HG03135 (cell line): ENCODE measurements at regions not wholly inside any gene's neighbourhood (a gene's known extent, or its start where the extent isn't known, plus 50 kb on each side); places are given as distances from the start of the nearest gene placed in this dataset.
"Not testable (repeated sequence)": the region's sequence is repeated elsewhere in the genome, so short reads cannot be mapped to it uniquely, and the experiment has no call there.

ENCODE experiments used
- ATAC-seq: cut with Tn5 transposase; IDR thresholded peaks from one replicate; pipeline ENCODE4 v1.9.1; 2021; ENCODE audit warnings: mild to moderate bottlenecking, moderate library complexity; ENCODE audit not compliant: unreplicated experiment

GRCh38 chrX:23458957-23459356 lies 124.3 kb downstream of the PTCHD1 start:
- not testable (repeated sequence) for ATAC-seq

- no peak for ATAC-seq
Observed at GRCh38 chrX:23465105-23465791, 130.6 kb downstream of the PTCHD1 start.

- no peak for ATAC-seq
Observed at GRCh38 chrX:23465985-23466384, 131.3 kb downstream of the PTCHD1 start.

- no peak for ATAC-seq
Observed at GRCh38 chrX:23478056-23478455, 143.4 kb downstream of the PTCHD1 start.

- no peak for ATAC-seq
Observed at GRCh38 chrX:23478561-23478960, 143.9 kb downstream of the PTCHD1 start.

GRCh38 chrX:23482561-23482960 lies 147.9 kb downstream of the PTCHD1 start:
- ATAC-seq: no peak

GRCh38 chrX:23483396-23483795 lies 148.7 kb downstream of the PTCHD1 start:
- ATAC-seq: no peak

- no peak for ATAC-seq
Observed at GRCh38 chrX:23493941-23494374, 159.3 kb downstream of the PTCHD1 start.

- no peak for ATAC-seq
Observed at GRCh38 chrX:23494741-23495140, 160.1 kb downstream of the PTCHD1 start.

- no peak for ATAC-seq
Observed at GRCh38 chrX:23497919-23498318, 163.3 kb downstream of the PTCHD1 start.

GRCh38 chrX:23501974-23502373 lies 165.3 kb upstream of the PRDX4 start:
- ATAC-seq: no peak

GRCh38 chrX:23503835-23504539 lies 163.3 kb upstream of the PRDX4 start:
- ATAC-seq: no peak

GRCh38 chrX:23504540-23504884 lies 162.8 kb upstream of the PRDX4 start:
- no peak for ATAC-seq

GRCh38 chrX:23504895-23505294 lies 162.4 kb upstream of the PRDX4 start:
- no peak for ATAC-seq

- no peak for ATAC-seq
Observed at GRCh38 chrX:23505531-23506303, 161.6 kb upstream of the PRDX4 start.

GRCh38 chrX:23509256-23509655 lies 158.0 kb upstream of the PRDX4 start:
- ATAC-seq: no peak

- no peak for ATAC-seq
Observed at GRCh38 chrX:23511793-23512192, 155.5 kb upstream of the PRDX4 start.

GRCh38 chrX:23513121-23513520 lies 154.2 kb upstream of the PRDX4 start:
- no peak for ATAC-seq

- ATAC-seq: no peak
Observed at GRCh38 chrX:23514082-23514481, 153.2 kb upstream of the PRDX4 start.

- ATAC-seq: no peak
Observed at GRCh38 chrX:23515028-23515427, 152.3 kb upstream of the PRDX4 start.

- ATAC-seq: not testable (repeated sequence)
Observed at GRCh38 chrX:23523026-23523657, 144.2 kb upstream of the PRDX4 start.
